ENCODE measurements at regions not wholly inside any gene's neighbourhood (a gene's known extent, or its start where the extent isn't known, plus 50 kb on each side); places are given as distances from the start of the nearest gene placed in this dataset.

GRCh38 chr2:223155956-223156355, 104.0 kb downstream of the KCNE4 start:
- no peak overlapping the region for H3K27ac ChIP-seq (ENCODE audit: control insufficient read depth, insufficient read depth, low read length)
- FAIRE-seq (no peak), DNase-seq (ENCODE audit: low read depth, low spot score) (no peak)
- no peaks in the 10 kb centered on the region for H3K79me2 ChIP-seq (ENCODE audit: control insufficient read depth, insufficient read depth, low read length)
- no peaks in the 10 kb centered on the region for H3K9me3 ChIP-seq (ENCODE audit: control insufficient read depth, low read depth, low read length)
- dilution Hi-C loops (cut with MboI; ENCODE audit: extremely low pct_ligation_motif_present, low sequenced_read_pairs) = no loop called here
- H3K4me1 ChIP-seq (ENCODE audit: control insufficient read depth, extremely low read depth, insufficient read depth, low read length) = no peaks in the 10 kb centered on the region
- no peaks in the 10 kb centered on the region for H3K9me1 ChIP-seq (ENCODE audit: control insufficient read depth, extremely low read depth, insufficient read depth, low read length)
- no peak overlapping the region for H3K4me3 ChIP-seq (ENCODE audit: control insufficient read depth in 2 of 3, extremely low read depth in 1 of 3, insufficient read depth in 2 of 3, low read depth in 1 of 3, low read length in 3 of 3)
- no peaks in the 10 kb centered on the region for H3K36me3 ChIP-seq (ENCODE audit: control insufficient read depth in 2 of 2, extremely low read depth in 1 of 2, insufficient read depth in 2 of 2, low read length in 2 of 2)
- peaks cover 2% of the 10 kb centered on the region for H3K27me3 ChIP-seq (ENCODE audit: control insufficient read depth, extremely low read depth, insufficient read depth, low read length)
- H2AFZ ChIP-seq (ENCODE audit: control insufficient read depth, low read length) = no peak overlapping the region
- H4K20me1 ChIP-seq (ENCODE audit: control insufficient read depth, extremely low read depth, insufficient read depth, low read length) = no peaks in the 10 kb centered on the region
- H3K4me2 ChIP-seq (ENCODE audit: control insufficient read depth, extremely low read depth, insufficient read depth, low read depth, low read length) = no peak overlapping the region
- H3K9ac ChIP-seq (ENCODE audit: control insufficient read depth, extremely low read depth, insufficient read depth, low read length) = no peak overlapping the region
- TF ChIP-seq, protein P1, sequence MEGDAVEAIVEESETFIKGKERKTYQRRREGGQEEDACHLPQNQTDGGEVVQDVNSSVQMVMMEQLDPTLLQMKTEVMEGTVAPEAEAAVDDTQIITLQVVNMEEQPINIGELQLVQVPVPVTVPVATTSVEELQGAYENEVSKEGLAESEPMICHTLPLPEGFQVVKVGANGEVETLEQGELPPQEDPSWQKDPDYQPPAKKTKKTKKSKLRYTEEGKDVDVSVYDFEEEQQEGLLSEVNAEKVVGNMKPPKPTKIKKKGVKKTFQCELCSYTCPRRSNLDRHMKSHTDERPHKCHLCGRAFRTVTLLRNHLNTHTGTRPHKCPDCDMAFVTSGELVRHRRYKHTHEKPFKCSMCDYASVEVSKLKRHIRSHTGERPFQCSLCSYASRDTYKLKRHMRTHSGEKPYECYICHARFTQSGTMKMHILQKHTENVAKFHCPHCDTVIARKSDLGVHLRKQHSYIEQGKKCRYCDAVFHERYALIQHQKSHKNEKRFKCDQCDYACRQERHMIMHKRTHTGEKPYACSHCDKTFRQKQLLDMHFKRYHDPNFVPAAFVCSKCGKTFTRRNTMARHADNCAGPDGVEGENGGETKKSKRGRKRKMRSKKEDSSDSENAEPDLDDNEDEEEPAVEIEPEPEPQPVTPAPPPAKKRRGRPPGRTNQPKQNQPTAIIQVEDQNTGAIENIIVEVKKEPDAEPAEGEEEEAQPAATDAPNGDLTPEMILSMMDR (optimal IDR thresholded peaks at IDR 0.05 in 1 of 3, IDR thresholded peaks at IDR 0.05 in 1 of 3, conservative IDR thresholded peaks at IDR 0.05 in 1 of 3; ENCODE audit: extremely low read depth in 1 of 3, insufficient read depth in 2 of 3, low read length in 3 of 3) = no peak
- no peak for TF ChIP-seq EZH2 (IDR thresholded peaks at IDR 0.05; ENCODE audit: low read length)

DNA sequence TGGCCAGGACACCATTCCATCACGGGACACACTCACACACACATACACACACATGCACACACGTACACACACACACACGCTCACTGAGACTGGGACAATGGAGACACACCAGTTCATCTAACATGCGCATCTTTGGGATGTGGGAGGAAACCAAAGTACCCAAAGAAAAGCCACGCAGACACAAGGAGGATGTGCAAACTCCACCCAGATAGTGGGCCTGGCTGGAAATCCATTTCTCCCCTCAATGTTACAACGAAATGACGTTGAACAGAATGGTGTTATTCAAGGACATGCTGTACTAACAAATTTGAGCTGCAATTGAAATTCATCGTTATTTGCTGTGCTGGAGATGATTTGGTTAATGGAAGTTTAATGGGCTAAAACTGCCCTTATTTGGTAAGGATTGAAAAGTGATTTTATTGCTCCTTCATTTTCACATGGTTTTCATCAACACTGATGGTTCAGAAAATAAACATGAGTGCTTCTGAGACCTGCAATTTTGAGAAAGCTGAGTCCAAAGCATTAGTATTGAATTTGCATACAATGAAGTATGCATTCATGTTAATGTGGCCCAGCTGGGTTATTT, 110.0 kb downstream of the KCNE4 start:
- Histone ChIP-seq H3K9me1 (ENCODE audit: control insufficient read depth, extremely low read depth, insufficient read depth, low read length) (no peaks in the 10 kb centered on the region), H3K9ac (ENCODE audit: control insufficient read depth, extremely low read depth, insufficient read depth, low read length) (no peak overlapping the region), H4K20me1 (ENCODE audit: control insufficient read depth, extremely low read depth, insufficient read depth, low read length) (no peaks in the 10 kb centered on the region), H3K27ac (ENCODE audit: control insufficient read depth, insufficient read depth, low read length) (no peak overlapping the region), H3K9me3 (ENCODE audit: control insufficient read depth, low read depth, low read length) (no peaks in the 10 kb centered on the region), H3K4me2 (ENCODE audit: control insufficient read depth, extremely low read depth, insufficient read depth, low read depth, low read length) (no peak overlapping the region), H3K36me3 (ENCODE audit: control insufficient read depth in 2 of 2, extremely low read depth in 1 of 2, insufficient read depth in 2 of 2, low read length in 2 of 2) (no peaks in the 10 kb centered on the region), H3K79me2 (ENCODE audit: control insufficient read depth, insufficient read depth, low read length) (no peaks in the 10 kb centered on the region), H3K27me3 (ENCODE audit: control insufficient read depth, extremely low read depth, insufficient read depth, low read length) (peaks cover 2% of the 10 kb centered on the region), H3K4me1 (ENCODE audit: control insufficient read depth, extremely low read depth, insufficient read depth, low read length) (no peaks in the 10 kb centered on the region), H3K4me3 (ENCODE audit: control insufficient read depth in 2 of 3, extremely low read depth in 1 of 3, insufficient read depth in 2 of 3, low read depth in 1 of 3, low read length in 3 of 3) (no peak overlapping the region), H2AFZ (ENCODE audit: control insufficient read depth, low read length) (no peak overlapping the region)
- TF ChIP-seq, protein P1 (optimal IDR thresholded peaks at IDR 0.05 in 1 of 3, IDR thresholded peaks at IDR 0.05 in 1 of 3, conservative IDR thresholded peaks at IDR 0.05 in 1 of 3; ENCODE audit: extremely low read depth in 1 of 3, insufficient read depth in 2 of 3, low read length in 3 of 3) = no peak
- TF ChIP-seq EZH2 (IDR thresholded peaks at IDR 0.05; ENCODE audit: low read length) = no peak
- dilution Hi-C loops (cut with MboI; ENCODE audit: extremely low pct_ligation_motif_present, low sequenced_read_pairs) = no loop called here
- no peak for FAIRE-seq
- no peak for DNase-seq (ENCODE audit: low read depth, low spot score)

All from keratinocyte (primary cell).